ENCODE measurements at regions not wholly inside any gene's neighbourhood (a gene's known extent, or its start where the extent isn't known, plus 50 kb on each side); places are given as distances from the start of the nearest gene placed in this dataset.

DNA sequence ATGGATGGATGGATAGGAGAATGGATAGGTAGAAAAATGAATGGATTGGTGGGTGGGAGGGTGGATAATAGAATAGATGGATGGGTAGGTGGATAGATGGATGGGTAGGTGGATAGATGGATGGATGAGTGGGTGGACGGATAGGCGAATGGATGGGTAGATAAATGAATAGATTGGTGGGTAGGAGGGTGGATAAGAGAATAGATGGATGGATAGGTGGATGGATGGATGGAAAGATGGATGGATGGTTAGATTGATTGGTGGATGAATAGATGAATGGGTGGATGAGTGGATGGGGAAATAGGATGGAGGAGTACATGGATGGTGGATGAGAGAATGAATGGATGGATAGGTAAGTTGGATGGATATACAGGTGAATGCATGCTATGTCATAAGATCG lies 110.5 kb downstream of the CEBPB start:
- TF ChIP-seq EZH2 (optimal IDR thresholded peaks at IDR 0.05; ENCODE audit: low read depth, low read length) (no peak), EZH2phosphoT487 (IDR thresholded peaks at IDR 0.05; ENCODE audit: low read length) (no peak)
- TF ChIP-seq, protein P1, sequence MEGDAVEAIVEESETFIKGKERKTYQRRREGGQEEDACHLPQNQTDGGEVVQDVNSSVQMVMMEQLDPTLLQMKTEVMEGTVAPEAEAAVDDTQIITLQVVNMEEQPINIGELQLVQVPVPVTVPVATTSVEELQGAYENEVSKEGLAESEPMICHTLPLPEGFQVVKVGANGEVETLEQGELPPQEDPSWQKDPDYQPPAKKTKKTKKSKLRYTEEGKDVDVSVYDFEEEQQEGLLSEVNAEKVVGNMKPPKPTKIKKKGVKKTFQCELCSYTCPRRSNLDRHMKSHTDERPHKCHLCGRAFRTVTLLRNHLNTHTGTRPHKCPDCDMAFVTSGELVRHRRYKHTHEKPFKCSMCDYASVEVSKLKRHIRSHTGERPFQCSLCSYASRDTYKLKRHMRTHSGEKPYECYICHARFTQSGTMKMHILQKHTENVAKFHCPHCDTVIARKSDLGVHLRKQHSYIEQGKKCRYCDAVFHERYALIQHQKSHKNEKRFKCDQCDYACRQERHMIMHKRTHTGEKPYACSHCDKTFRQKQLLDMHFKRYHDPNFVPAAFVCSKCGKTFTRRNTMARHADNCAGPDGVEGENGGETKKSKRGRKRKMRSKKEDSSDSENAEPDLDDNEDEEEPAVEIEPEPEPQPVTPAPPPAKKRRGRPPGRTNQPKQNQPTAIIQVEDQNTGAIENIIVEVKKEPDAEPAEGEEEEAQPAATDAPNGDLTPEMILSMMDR (IDR thresholded peaks at IDR 0.05; ENCODE audit: low read length), result no peak
- Histone ChIP-seq H2AFZ (ENCODE audit: low read length) (no peak overlapping the region), H3K27ac (ENCODE audit: low read length) (no peak overlapping the region), H3K9ac (ENCODE audit: low read length) (no peak overlapping the region), H3K4me1 (ENCODE audit: low read length) (no peaks in the 10 kb centered on the region), H3K36me3 (replicated peaks; ENCODE audit: insufficient read depth, low read length) (no peaks in the 10 kb centered on the region), H3K27me3 (replicated peaks; ENCODE audit: insufficient read depth, low read length) (peaks cover 90% of the 10 kb centered on the region), H3K9me2 (replicated peaks; ENCODE audit: insufficient read depth, low read length) (no peaks in the 10 kb centered on the region), H3K4me2 (ENCODE audit: low read depth, low read length) (no peak overlapping the region), H3K9me3 (replicated peaks; ENCODE audit: insufficient read depth, low read length) (no peaks in the 10 kb centered on the region), H3K4me3 (ENCODE audit: low read length) (no peak overlapping the region), H4K20me1 (ENCODE audit: insufficient read depth, low read length) (no peaks in the 10 kb centered on the region), H3K79me2 (ENCODE audit: low read length) (no peaks in the 10 kb centered on the region), H3F3A (ENCODE audit: insufficient read depth, low read length) (no peaks in the 10 kb centered on the region)
- DNase-seq, result no peak

DNA sequence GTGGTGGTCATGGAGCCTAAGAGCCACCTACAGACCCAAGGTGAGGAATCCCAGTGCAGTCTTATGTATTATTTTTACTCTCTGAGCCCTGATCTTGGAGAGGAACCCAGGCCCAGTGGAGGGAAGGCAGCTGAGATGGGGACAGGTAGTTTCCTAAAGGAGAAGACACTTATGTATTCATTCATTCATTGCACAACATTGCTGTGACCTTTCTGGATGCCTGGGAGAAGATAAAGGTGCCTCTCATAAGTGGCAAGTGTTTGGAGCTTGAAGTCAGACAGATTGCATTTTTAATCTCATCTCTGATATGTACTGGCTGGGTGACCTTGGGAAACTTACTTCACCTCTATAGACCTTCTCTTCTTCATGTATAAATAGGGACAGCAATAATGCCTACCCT lies 111.1 kb downstream of the CEBPB start:
- TF ChIP-seq, protein P1 (IDR thresholded peaks at IDR 0.05; ENCODE audit: low read length), result no peak
- H3F3A ChIP-seq (ENCODE audit: insufficient read depth, low read length), result no peaks in the 10 kb centered on the region
- no peaks in the 10 kb centered on the region for H4K20me1 ChIP-seq (ENCODE audit: insufficient read depth, low read length)
- H2AFZ ChIP-seq (ENCODE audit: low read length), result no peak overlapping the region
- no peaks in the 10 kb centered on the region for H3K4me1 ChIP-seq (ENCODE audit: low read length)
- H3K27me3 ChIP-seq (replicated peaks; ENCODE audit: insufficient read depth, low read length), result peaks cover 90% of the 10 kb centered on the region
- H3K79me2 ChIP-seq (ENCODE audit: low read length), result no peaks in the 10 kb centered on the region
- no peak overlapping the region for H3K4me2 ChIP-seq (ENCODE audit: low read depth, low read length)
- H3K27ac ChIP-seq (ENCODE audit: low read length), result no peak overlapping the region
- DNase-seq, result no peak
- H3K36me3 ChIP-seq (replicated peaks; ENCODE audit: insufficient read depth, low read length), result no peaks in the 10 kb centered on the region
- no peaks in the 10 kb centered on the region for H3K9me2 ChIP-seq (replicated peaks; ENCODE audit: insufficient read depth, low read length)
- no peak overlapping the region for H3K9ac ChIP-seq (ENCODE audit: low read length)
- H3K9me3 ChIP-seq (replicated peaks; ENCODE audit: insufficient read depth, low read length), result no peaks in the 10 kb centered on the region
- H3K4me3 ChIP-seq (ENCODE audit: low read length), result no peak overlapping the region

DNA sequence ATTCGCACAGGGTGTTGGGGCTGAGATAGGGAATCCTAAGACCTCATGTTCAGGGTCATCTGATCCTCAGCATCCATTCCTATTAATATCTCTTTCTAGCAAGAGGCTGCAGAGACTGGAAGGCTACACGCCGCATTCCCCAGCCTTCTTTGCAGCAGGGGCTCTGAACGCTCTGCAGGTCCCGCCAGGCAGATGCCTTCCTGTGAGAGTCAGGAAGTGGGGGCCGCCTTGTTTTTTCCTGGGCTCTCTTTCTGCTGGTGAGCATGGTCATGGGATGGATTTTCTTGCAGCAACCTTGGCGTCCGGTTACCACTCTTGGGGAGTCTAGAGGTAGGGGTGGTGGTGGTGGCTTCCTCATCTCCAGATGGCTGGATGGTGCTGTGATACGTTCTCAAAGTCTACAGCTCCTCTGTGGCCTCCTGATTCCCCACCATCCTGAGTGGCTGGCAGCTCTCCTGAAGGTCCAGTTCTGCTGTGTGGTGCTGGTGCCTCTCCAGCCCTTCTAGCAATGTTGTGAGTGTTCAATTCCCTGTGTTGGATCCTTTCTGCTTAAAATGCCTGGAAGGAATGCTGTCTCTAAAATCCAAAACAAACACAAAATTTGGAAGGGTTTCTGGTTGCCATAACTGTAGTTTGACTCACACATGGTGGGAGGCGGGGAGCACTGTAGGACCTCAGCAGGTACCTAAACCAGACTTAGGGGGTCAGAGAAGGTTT lies 111.9 kb downstream of the CEBPB start:
- Histone ChIP-seq H3K36me3 (replicated peaks; ENCODE audit: insufficient read depth, low read length) (no peaks in the 10 kb centered on the region), H3K27me3 (replicated peaks; ENCODE audit: insufficient read depth, low read length) (peaks cover 83% of the 10 kb centered on the region), H3K9me3 (replicated peaks; ENCODE audit: insufficient read depth, low read length) (no peaks in the 10 kb centered on the region), H3K79me2 (ENCODE audit: low read length) (no peaks in the 10 kb centered on the region), H3K9me2 (replicated peaks; ENCODE audit: insufficient read depth, low read length) (no peaks in the 10 kb centered on the region), H3K27ac (ENCODE audit: low read length) (no peak overlapping the region), H4K20me1 (ENCODE audit: insufficient read depth, low read length) (no peaks in the 10 kb centered on the region), H2AFZ (ENCODE audit: low read length) (no peak overlapping the region), H3K4me2 (ENCODE audit: low read depth, low read length) (no peak overlapping the region), H3K9ac (ENCODE audit: low read length) (no peak overlapping the region), H3K4me1 (ENCODE audit: low read length) (no peaks in the 10 kb centered on the region), H3F3A (ENCODE audit: insufficient read depth, low read length) (no peaks in the 10 kb centered on the region), H3K4me3 (ENCODE audit: low read length) (no peak overlapping the region)
- TF ChIP-seq, protein P1 (IDR thresholded peaks at IDR 0.05; ENCODE audit: low read length), result no peak
- TF ChIP-seq EZH2 (optimal IDR thresholded peaks at IDR 0.05; ENCODE audit: low read depth, low read length) (no peak), EZH2phosphoT487 (IDR thresholded peaks at IDR 0.05; ENCODE audit: low read length) (no peak)
- DNase-seq, result no peak
